Skin epidermis (tissue), 12 donors: ENCODE measurements at regions not wholly inside any gene's neighbourhood (a gene's known extent, or its start where the extent isn't known, plus 50 kb on each side); places are given as distances from the start of the nearest gene placed in this dataset.

ENCODE experiments used
- H3K27ac ChIP-seq, 21 experiments: fragments of 200-600 bp; sonication (generic) in 11 of 21; one replicate each; pipeline ENCODE4 v1.5.0; 2020; ENCODE audit warnings: mild to moderate bottlenecking in 3 of 21, inconsistent platforms in 2 of 21, moderate library complexity in 2 of 21
- H3K4me3 ChIP-seq, 7 experiments: fragments of 200-600 bp; sonication (generic) in 2 of 7; one replicate each; pipeline ENCODE4 v1.5.0; 2020; ENCODE audit warnings: inconsistent platforms in 2 of 7, mild to moderate bottlenecking in 2 of 7, moderate library complexity in 1 of 7

GRCh38 chr4:120528428-120528827 is 394.1 kb downstream of the PRDM5 start:
- no peak overlapping the region for H3K27ac ChIP-seq
- H3K4me3 ChIP-seq = no peak overlapping the region

GRCh38 chr4:120526033-120526432 is 396.5 kb downstream of the PRDM5 start:
- H3K27ac ChIP-seq = no peak overlapping the region
- no peak overlapping the region for H3K4me3 ChIP-seq

GRCh38 chr4:120525106-120525505 is 397.4 kb downstream of the PRDM5 start:
- H3K27ac ChIP-seq = no peak overlapping the region
- H3K4me3 ChIP-seq = no peak overlapping the region

- no peak overlapping the region for H3K27ac ChIP-seq
- no peak overlapping the region for H3K4me3 ChIP-seq
Measured at GRCh38 chr4:120524237-120524636, 398.3 kb downstream of the PRDM5 start.

- H3K4me3 ChIP-seq = no peak overlapping the region
- no peak overlapping the region for H3K27ac ChIP-seq
Measured at GRCh38 chr4:120520761-120521160, 401.8 kb downstream of the PRDM5 start.

GRCh38 chr4:120517966-120518365 is 404.6 kb downstream of the PRDM5 start:
- Histone ChIP-seq H3K4me3 (no peak overlapping the region), H3K27ac (no peak overlapping the region)

- Histone ChIP-seq H3K27ac (no peak overlapping the region), H3K4me3 (no peak overlapping the region)
Measured at GRCh38 chr4:120509719-120510118, 412.8 kb downstream of the PRDM5 start.

- H3K4me3 ChIP-seq = no peak overlapping the region
- H3K27ac ChIP-seq = no peak overlapping the region
Measured at GRCh38 chr4:120509222-120509621, 413.3 kb downstream of the PRDM5 start.

- no peak overlapping the region for H3K4me3 ChIP-seq
- no peak overlapping the region for H3K27ac ChIP-seq
Measured at GRCh38 chr4:120508036-120508435, 414.5 kb downstream of the PRDM5 start.

GRCh38 chr4:120506536-120506935 is 416.0 kb downstream of the PRDM5 start:
- no peak overlapping the region for H3K4me3 ChIP-seq
- H3K27ac ChIP-seq = no peak overlapping the region

- no peak overlapping the region for H3K27ac ChIP-seq
- no peak overlapping the region for H3K4me3 ChIP-seq
Measured at GRCh38 chr4:120498678-120499077, 423.8 kb downstream of the PRDM5 start.

- H3K4me3 ChIP-seq = no peak overlapping the region
- no peak overlapping the region for H3K27ac ChIP-seq
Measured at GRCh38 chr4:120491481-120491880, 424.8 kb upstream of the MAD2L1 start.

GRCh38 chr4:120481756-120482155 is 415.1 kb upstream of the MAD2L1 start:
- Histone ChIP-seq H3K27ac (no peak overlapping the region), H3K4me3 (no peak overlapping the region)

- H3K4me3 ChIP-seq = no peak overlapping the region
- H3K27ac ChIP-seq = no peak overlapping the region
Measured at GRCh38 chr4:120472447-120473131, 405.9 kb upstream of the MAD2L1 start.

GRCh38 chr4:120466429-120466828 is 399.8 kb upstream of the MAD2L1 start:
- no peak overlapping the region for H3K27ac ChIP-seq
- H3K4me3 ChIP-seq = no peak overlapping the region

GRCh38 chr4:120454788-120455187 is 388.1 kb upstream of the MAD2L1 start:
- Histone ChIP-seq H3K4me3 (no peak overlapping the region), H3K27ac (no peak overlapping the region)

- Histone ChIP-seq H3K4me3 (no peak overlapping the region), H3K27ac (no peak overlapping the region)
Measured at GRCh38 chr4:120452536-120452935, 385.9 kb upstream of the MAD2L1 start.

GRCh38 chr4:120452001-120452400 is 385.4 kb upstream of the MAD2L1 start:
- H3K4me3 ChIP-seq = no peak overlapping the region

GRCh38 chr4:120447774-120448173 is 381.1 kb upstream of the MAD2L1 start:
- Histone ChIP-seq H3K4me3 (no peak overlapping the region), H3K27ac (no peak overlapping the region)

More at GRCh38 chr4:120452001-120452400, 385.4 kb upstream of the MAD2L1 start:
- no peak overlapping the region for H3K27ac ChIP-seq

GRCh38 chr4:120446051-120446567 is 379.5 kb upstream of the MAD2L1 start:
- no peak overlapping the region for H3K27ac ChIP-seq
- no peak overlapping the region for H3K4me3 ChIP-seq

GRCh38 chr4:120445186-120445585 is 378.5 kb upstream of the MAD2L1 start:
- Histone ChIP-seq H3K27ac (no peak overlapping the region), H3K4me3 (no peak overlapping the region)

- no peak overlapping the region for H3K4me3 ChIP-seq
- H3K27ac ChIP-seq = no peak overlapping the region
Measured at GRCh38 chr4:120443116-120443515, 376.5 kb upstream of the MAD2L1 start.
